GM23338 (cell line): ENCODE measurements at regions not wholly inside any gene's neighbourhood (a gene's known extent, or its start where the extent isn't known, plus 50 kb on each side); places are given as distances from the start of the nearest gene placed in this dataset.

ENCODE experiments used
- ATAC-seq: fragments of 200-7000 bp; cut with Tn5 transposase; 3 replicates; pipeline ENCODE4 v1.9.1; 2020
- DNase-seq: peaks from one replicate; pipeline ENCODE4 v3.0.0-alpha.2; 2015; ENCODE audit warnings: low spot score
- H2AFZ ChIP-seq: fragments of 200-600 bp; sonication (generic); 2 replicates; pipeline ENCODE4 v1.8.0; 2016; ENCODE audit warnings: antibody characterized with exemption, mild to moderate bottlenecking, moderate library complexity
- H3F3A ChIP-seq: fragments of 200-600 bp; sonication (generic); replicated peaks from 2 replicates; pipeline ENCODE4 v1.8.0; 2017; ENCODE audit warnings: antibody characterized with exemption, mixed run types, low read depth
- H3K27ac ChIP-seq: fragments of 200-600 bp; sonication (generic); 2 replicates; pipeline ENCODE4 v1.6.1; 2016; ENCODE audit warnings: low read depth
- H3K27me3 ChIP-seq: fragments of 200-600 bp; sonication (generic); 2 replicates; pipeline ENCODE4 v1.8.0; 2016; ENCODE audit warnings: mild to moderate bottlenecking, mixed run types, moderate library complexity; ENCODE audit not compliant: insufficient read depth
- H3K36me3 ChIP-seq: fragments of 200-600 bp; sonication (generic); 2 replicates; pipeline ENCODE4 v1.8.0; 2016; ENCODE audit warnings: mild to moderate bottlenecking; ENCODE audit not compliant: insufficient read depth
- H3K4me1 ChIP-seq: fragments of 200-600 bp; sonication (generic); 2 replicates; pipeline ENCODE4 v1.8.0; 2016; ENCODE audit warnings: mild to moderate bottlenecking, moderate library complexity; ENCODE audit not compliant: insufficient read depth
- H3K4me2 ChIP-seq: fragments of 200-600 bp; sonication (generic); 2 replicates; pipeline ENCODE4 v1.7.1; 2017; ENCODE audit warnings: mixed run types
- H3K4me3 ChIP-seq: fragments of 200-600 bp; sonication (generic); 2 replicates; pipeline ENCODE4 v1.6.1; 2016; ENCODE audit warnings: mixed run types
- H3K79me2 ChIP-seq: fragments of 200-600 bp; sonication (generic); replicated peaks from 2 replicates; pipeline ENCODE4 v1.8.0; 2017; ENCODE audit warnings: mild to moderate bottlenecking; ENCODE audit not compliant: insufficient read depth
- H3K9me2 ChIP-seq: fragments of 200-600 bp; sonication (generic); 2 replicates; pipeline ENCODE4 v1.8.0; 2017; ENCODE audit not compliant: insufficient read depth
- H4K20me1 ChIP-seq: fragments of 200-600 bp; sonication (generic); replicated peaks from 2 replicates; pipeline ENCODE4 v1.8.0; 2017; ENCODE audit warnings: mild to moderate bottlenecking; ENCODE audit not compliant: insufficient read depth
- H3K27ac Mint-ChIP-seq: 2 replicates; pipeline ENCODE4 v1.8.0; 2020; ENCODE audit warnings: inconsistent platforms, mild to moderate bottlenecking, moderate library complexity, mixed read lengths
- H3K27me3 Mint-ChIP-seq: 3 replicates; pipeline ENCODE4 v1.8.0; 2022; ENCODE audit warnings: low read depth, mild to moderate bottlenecking, moderate library complexity, mixed read lengths, inconsistent platforms; ENCODE audit not compliant: insufficient read depth, poor library complexity
- H3K36me3 Mint-ChIP-seq: 3 replicates; pipeline ENCODE4 v1.8.0; 2021; ENCODE audit warnings: low read depth, mild to moderate bottlenecking, inconsistent platforms, moderate library complexity, mixed read lengths
- H3K4me1 Mint-ChIP-seq: 3 replicates; pipeline ENCODE4 v1.8.0; 2020; ENCODE audit warnings: mild to moderate bottlenecking, inconsistent platforms, mixed read lengths
- H3K4me3 Mint-ChIP-seq: 3 replicates; pipeline ENCODE4 v1.8.0; 2021; ENCODE audit warnings: moderate library complexity, mild to moderate bottlenecking, inconsistent platforms, mixed read lengths
- H3K9me3 Mint-ChIP-seq: 3 replicates; pipeline ENCODE4 v1.8.0; 2020; ENCODE audit warnings: moderate library complexity, mild to moderate bottlenecking, inconsistent platforms, mixed read lengths
- CTCF ChIP-seq, 2 experiments: fragments of 200-600 bp in 1 of 2; sonication (generic) in 1 of 2; conservative IDR thresholded peaks; 2 replicates each; pipeline versions ENCODE4 v1.5.1 to v1.6.1; 2016 to 2017; ENCODE audit warnings: antibody characterized with exemption in 2 of 2, low read depth in 2 of 2, mild to moderate bottlenecking in 2 of 2, moderate library complexity in 1 of 2
- EZH2 ChIP-seq: fragments of 200-600 bp; sonication (generic); IDR thresholded peaks from one replicate; pipeline ENCODE4 v1.8.0; 2017; ENCODE audit warnings: antibody characterized with exemption, mild to moderate bottlenecking, low read depth; ENCODE audit not compliant: unreplicated experiment
- EZH2phosphoT487 ChIP-seq: fragments of 200-600 bp; sonication (generic); IDR thresholded peaks from one replicate; pipeline ENCODE4 v1.8.1; 2018; ENCODE audit warnings: antibody characterized with exemption; ENCODE audit not compliant: unreplicated experiment
- JUNB ChIP-seq: IDR thresholded peaks from one replicate; pipeline ENCODE4 v1.6.1; 2016; ENCODE audit warnings: antibody characterized with exemption; ENCODE audit not compliant: unreplicated experiment
- POLR2AphosphoS5 ChIP-seq: IDR thresholded peaks from 2 replicates; pipeline ENCODE4 v1.6.1; 2016; ENCODE audit warnings: antibody characterized with exemption, low read depth
- STAT1 ChIP-seq: IDR thresholded peaks from one replicate; pipeline ENCODE4 v1.6.1; 2016; ENCODE audit warnings: antibody characterized with exemption; ENCODE audit not compliant: unreplicated experiment
- ZNF114 ChIP-seq: fragments of 250-450 bp; sonication (Bioruptor Pico); IDR thresholded peaks from 2 replicates; pipeline ENCODE4 v1.5.0; 2020; ENCODE audit warnings: mild to moderate bottlenecking, moderate library complexity
- ZNF331 ChIP-seq: fragments of 250-450 bp; sonication (Bioruptor Pico); IDR thresholded peaks from 2 replicates; pipeline ENCODE4 v1.5.0; 2020; ENCODE audit warnings: low read depth, mild to moderate bottlenecking, moderate library complexity
- TF ChIP-seq, protein P1 (sequence below): IDR thresholded peaks from one replicate; pipeline ENCODE4 v1.6.1; 2018; ENCODE audit warnings: antibody characterized with exemption; ENCODE audit not compliant: unreplicated experiment
- TF ChIP-seq, protein P2 (sequence below): fragments of 250-450 bp; sonication (Bioruptor Pico); IDR thresholded peaks from 2 replicates; pipeline ENCODE4 v1.5.0; 2020; ENCODE audit warnings: mild to moderate bottlenecking, moderate library complexity

DNA sequence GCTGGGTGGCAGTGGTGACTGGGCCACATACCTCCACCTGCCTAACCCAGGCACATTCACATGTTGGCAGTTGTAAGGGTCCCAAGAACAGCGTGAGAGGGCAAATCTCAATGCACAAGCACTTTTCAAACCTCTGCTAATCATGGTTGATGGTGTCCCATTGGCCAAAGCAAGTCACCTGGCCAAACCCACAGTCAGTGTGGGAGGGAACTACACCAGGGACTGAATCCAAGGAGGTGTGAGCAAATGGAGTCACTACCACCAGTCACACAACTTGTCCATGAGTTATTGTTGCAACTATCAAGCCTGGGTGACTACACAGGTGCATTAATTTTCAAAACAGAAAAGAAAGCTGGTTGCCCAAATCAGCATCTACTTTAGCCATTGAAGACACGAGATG lies 260.1 kb downstream of the BCOR start:
- Mint-ChIP-seq H3K27ac (no peak overlapping the region), H3K36me3 (no peaks in the 10 kb centered on the region), H3K27me3 (peaks cover 3% of the 10 kb centered on the region), H3K4me1 (peaks cover 11% of the 10 kb centered on the region), H3K9me3 (no peaks in the 10 kb centered on the region), H3K4me3 (no peak overlapping the region)
- Histone ChIP-seq H3K36me3 (no peaks in the 10 kb centered on the region), H3K9me2 (no peaks in the 10 kb centered on the region), H3K4me2 (no peak overlapping the region), H4K20me1 (no peaks in the 10 kb centered on the region), H2AFZ (no peak overlapping the region), H3K79me2 (no peaks in the 10 kb centered on the region), H3K27me3 (no peaks in the 10 kb centered on the region), H3K4me3 (no peak overlapping the region), H3F3A (no peaks in the 10 kb centered on the region), H3K27ac (no peak overlapping the region), H3K4me1 (peaks cover 4% of the 10 kb centered on the region)
- no peak for DNase-seq
- no peak for ATAC-seq
- TF ChIP-seq POLR2AphosphoS5 (no peak), EZH2 (no peak), ZNF331 (CRISPR knock-in tag) (no peak), EZH2phosphoT487 (no peak), ZNF114 (no peak), STAT1 (no peak)
- TF ChIP-seq, protein P1, sequence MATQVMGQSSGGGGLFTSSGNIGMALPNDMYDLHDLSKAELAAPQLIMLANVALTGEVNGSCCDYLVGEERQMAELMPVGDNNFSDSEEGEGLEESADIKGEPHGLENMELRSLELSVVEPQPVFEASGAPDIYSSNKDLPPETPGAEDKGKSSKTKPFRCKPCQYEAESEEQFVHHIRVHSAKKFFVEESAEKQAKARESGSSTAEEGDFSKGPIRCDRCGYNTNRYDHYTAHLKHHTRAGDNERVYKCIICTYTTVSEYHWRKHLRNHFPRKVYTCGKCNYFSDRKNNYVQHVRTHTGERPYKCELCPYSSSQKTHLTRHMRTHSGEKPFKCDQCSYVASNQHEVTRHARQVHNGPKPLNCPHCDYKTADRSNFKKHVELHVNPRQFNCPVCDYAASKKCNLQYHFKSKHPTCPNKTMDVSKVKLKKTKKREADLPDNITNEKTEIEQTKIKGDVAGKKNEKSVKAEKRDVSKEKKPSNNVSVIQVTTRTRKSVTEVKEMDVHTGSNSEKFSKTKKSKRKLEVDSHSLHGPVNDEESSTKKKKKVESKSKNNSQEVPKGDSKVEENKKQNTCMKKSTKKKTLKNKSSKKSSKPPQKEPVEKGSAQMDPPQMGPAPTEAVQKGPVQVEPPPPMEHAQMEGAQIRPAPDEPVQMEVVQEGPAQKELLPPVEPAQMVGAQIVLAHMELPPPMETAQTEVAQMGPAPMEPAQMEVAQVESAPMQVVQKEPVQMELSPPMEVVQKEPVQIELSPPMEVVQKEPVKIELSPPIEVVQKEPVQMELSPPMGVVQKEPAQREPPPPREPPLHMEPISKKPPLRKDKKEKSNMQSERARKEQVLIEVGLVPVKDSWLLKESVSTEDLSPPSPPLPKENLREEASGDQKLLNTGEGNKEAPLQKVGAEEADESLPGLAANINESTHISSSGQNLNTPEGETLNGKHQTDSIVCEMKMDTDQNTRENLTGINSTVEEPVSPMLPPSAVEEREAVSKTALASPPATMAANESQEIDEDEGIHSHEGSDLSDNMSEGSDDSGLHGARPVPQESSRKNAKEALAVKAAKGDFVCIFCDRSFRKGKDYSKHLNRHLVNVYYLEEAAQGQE: no peak

DNA sequence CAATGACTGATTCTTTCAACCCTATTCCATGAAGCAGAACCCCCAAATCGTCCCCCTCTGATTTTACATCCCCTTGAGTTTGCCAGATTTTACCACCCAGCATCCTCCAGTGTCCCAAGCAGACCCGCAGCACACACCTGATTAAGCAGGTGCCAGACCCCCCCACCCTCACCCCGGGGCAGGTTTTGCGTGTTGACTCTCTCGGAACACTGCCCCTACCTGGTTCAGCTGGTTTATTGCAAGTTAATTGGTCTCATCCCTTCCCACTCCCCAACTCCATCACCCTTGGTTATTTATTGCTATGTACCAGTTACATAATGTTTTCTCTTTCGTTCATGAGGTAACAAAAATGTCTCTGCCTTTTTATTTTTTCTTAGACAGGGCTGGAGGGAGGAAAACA lies 258.4 kb downstream of the BCOR start:
- peaks cover 3% of the 10 kb centered on the region for H3K27me3 Mint-ChIP-seq
- Histone ChIP-seq H3F3A (no peaks in the 10 kb centered on the region), H3K27me3 (no peaks in the 10 kb centered on the region), H4K20me1 (no peaks in the 10 kb centered on the region), H3K9me2 (no peaks in the 10 kb centered on the region), H2AFZ (no peak overlapping the region), H3K4me2 (no peak overlapping the region), H3K4me1 (peaks cover 4% of the 10 kb centered on the region), H3K27ac (no peak overlapping the region), H3K36me3 (no peaks in the 10 kb centered on the region), H3K79me2 (no peaks in the 10 kb centered on the region), H3K4me3 (no peak overlapping the region)
- no peak overlapping the region for H3K4me3 Mint-ChIP-seq
- H3K27ac Mint-ChIP-seq: no peak overlapping the region
- peak; percentile 51 for ATAC-seq
- no peak for TF ChIP-seq JUNB
- TF ChIP-seq, protein P2, sequence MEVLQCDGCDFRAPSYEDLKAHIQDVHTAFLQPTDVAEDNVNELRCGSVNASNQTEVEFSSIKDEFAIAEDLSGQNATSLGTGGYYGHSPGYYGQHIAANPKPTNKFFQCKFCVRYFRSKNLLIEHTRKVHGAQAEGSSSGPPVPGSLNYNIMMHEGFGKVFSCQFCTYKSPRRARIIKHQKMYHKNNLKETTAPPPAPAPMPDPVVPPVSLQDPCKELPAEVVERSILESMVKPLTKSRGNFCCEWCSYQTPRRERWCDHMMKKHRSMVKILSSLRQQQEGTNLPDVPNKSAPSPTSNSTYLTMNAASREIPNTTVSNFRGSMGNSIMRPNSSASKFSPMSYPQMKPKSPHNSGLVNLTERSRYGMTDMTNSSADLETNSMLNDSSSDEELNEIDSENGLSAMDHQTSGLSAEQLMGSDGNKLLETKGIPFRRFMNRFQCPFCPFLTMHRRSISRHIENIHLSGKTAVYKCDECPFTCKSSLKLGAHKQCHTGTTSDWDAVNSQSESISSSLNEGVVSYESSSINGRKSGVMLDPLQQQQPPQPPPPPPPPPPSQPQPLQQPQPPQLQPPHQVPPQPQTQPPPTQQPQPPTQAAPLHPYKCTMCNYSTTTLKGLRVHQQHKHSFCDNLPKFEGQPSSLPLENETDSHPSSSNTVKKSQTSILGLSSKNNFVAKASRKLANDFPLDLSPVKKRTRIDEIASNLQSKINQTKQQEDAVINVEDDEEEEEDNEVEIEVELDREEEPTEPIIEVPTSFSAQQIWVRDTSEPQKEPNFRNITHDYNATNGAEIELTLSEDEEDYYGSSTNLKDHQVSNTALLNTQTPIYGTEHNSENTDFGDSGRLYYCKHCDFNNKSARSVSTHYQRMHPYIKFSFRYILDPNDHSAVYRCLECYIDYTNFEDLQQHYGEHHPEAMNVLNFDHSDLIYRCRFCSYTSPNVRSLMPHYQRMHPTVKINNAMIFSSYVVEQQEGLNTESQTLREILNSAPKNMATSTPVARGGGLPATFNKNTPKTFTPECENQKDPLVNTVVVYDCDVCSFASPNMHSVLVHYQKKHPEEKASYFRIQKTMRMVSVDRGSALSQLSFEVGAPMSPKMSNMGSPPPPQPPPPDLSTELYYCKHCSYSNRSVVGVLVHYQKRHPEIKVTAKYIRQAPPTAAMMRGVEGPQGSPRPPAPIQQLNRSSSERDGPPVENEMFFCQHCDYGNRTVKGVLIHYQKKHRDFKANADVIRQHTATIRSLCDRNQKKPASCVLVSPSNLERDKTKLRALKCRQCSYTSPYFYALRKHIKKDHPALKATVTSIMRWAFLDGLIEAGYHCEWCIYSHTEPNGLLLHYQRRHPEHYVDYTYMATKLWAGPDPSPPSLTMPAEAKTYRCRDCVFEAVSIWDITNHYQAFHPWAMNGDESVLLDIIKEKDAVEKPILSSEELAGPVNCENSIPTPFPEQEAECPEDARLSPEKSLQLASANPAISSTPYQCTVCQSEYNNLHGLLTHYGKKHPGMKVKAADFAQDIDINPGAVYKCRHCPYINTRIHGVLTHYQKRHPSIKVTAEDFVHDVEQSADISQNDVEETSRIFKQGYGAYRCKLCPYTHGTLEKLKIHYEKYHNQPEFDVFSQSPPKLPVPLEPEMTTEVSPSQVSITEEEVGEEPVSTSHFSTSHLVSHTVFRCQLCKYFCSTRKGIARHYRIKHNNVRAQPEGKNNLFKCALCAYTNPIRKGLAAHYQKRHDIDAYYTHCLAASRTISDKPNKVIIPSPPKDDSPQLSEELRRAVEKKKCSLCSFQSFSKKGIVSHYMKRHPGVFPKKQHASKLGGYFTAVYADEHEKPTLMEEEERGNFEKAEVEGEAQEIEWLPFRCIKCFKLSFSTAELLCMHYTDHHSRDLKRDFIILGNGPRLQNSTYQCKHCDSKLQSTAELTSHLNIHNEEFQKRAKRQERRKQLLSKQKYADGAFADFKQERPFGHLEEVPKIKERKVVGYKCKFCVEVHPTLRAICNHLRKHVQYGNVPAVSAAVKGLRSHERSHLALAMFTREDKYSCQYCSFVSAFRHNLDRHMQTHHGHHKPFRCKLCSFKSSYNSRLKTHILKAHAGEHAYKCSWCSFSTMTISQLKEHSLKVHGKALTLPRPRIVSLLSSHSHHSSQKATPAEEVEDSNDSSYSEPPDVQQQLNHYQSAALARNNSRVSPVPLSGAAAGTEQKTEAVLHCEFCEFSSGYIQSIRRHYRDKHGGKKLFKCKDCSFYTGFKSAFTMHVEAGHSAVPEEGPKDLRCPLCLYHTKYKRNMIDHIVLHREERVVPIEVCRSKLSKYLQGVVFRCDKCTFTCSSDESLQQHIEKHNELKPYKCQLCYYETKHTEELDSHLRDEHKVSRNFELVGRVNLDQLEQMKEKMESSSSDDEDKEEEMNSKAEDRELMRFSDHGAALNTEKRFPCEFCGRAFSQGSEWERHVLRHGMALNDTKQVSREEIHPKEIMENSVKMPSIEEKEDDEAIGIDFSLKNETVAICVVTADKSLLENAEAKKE (CRISPR knock-in tag): no peak
- TF ChIP-seq CTCF (conservative IDR thresholded peaks at IDR 0.05; ENCODE audit: low read depth in 2 of 2): peak; percentile 38 to 54
- DNase-seq: no peak
- H3K9me3 Mint-ChIP-seq: no peaks in the 10 kb centered on the region
- H3K36me3 Mint-ChIP-seq: no peaks in the 10 kb centered on the region
- H3K4me1 Mint-ChIP-seq: peaks cover 19% of the 10 kb centered on the region
